ENCODE measurements at regions not wholly inside any gene's neighbourhood (a gene's known extent, or its start where the extent isn't known, plus 50 kb on each side); places are given as distances from the start of the nearest gene placed in this dataset.

DNA sequence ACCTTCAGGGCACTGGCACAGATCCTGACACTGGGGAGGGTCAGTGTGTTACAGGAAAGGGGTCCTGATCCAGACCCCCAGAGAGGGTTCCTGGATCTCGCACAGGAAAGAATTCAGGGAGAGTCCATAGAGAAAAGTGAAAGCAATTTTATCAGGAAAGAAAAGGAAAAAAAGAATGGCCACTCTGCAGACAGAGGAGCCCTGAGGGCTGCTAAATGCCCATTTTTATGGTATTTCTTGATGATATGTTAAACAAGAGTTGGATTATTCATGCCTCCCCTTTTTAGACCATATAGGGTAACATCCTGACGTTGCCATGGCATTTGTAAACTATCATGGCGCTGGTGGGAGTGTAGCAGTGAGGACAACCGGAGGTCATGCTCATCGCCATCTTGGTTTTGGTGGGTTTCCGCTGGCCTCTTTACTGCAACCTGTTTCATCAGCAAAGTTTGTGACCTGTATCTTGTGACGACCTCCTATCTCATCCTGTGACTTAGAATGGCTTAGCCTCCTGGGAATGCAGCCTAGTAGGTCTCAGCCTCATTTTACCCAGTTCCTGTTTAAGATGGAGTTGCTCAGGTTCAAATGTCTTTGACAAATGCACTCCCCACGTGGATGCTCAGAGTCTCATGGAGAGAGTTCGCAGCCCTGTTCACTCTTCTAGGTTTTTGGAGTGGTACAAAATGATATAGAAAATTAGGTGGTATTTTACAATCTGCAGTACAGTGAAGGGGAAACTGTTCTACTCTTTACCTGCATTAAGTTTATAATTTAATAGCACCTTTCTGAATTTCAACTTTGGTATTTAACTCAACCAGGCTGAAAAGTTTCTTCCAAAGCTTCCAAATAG, 1363.7 kb upstream of the TMEM132C start:
- no peak for TF ChIP-seq CTCF (IDR thresholded peaks at IDR 0.05)
- TF ChIP-seq EZH2 (IDR thresholded peaks at IDR 0.05), result no peak
